Vagina (tissue), 2 donors: ENCODE measurements at regions not wholly inside any gene's neighbourhood (a gene's known extent, or its start where the extent isn't known, plus 50 kb on each side); places are given as distances from the start of the nearest gene placed in this dataset.
"Not testable (repeated sequence)": the region's sequence is repeated elsewhere in the genome, so short reads cannot be mapped to it uniquely, and the experiment has no call there.

ENCODE experiments used
- DNase-seq, 2 donors: peaks; one replicate each; pipeline ENCODE4 v3.0.0-alpha.2; 2017; ENCODE audit errors: extremely low spot score in 2 of 2
- H3K27ac ChIP-seq: fragments of 200-600 bp; sonication (generic); one replicate; pipeline ENCODE4 v1.5.1; 2019
- H3K27me3 ChIP-seq: fragments of 200-600 bp; sonication (generic); one replicate; pipeline ENCODE4 v1.5.1; 2019
- H3K36me3 ChIP-seq, 2 donors: fragments of 200-600 bp; sonication (generic); one replicate each; pipeline ENCODE4 v1.5.1; 2017 to 2019
- H3K4me1 ChIP-seq: fragments of 200-600 bp; sonication (generic); one replicate; pipeline ENCODE4 v1.5.1; 2019
- H3K4me3 ChIP-seq, 2 donors: fragments of 200-600 bp; sonication (generic); 1 replicate in 1 of 2; 2 replicates in 1 of 2; pipeline ENCODE4 v1.5.1; 2016 to 2019
- H3K9me3 ChIP-seq: fragments of 200-600 bp; sonication (generic); one replicate; pipeline ENCODE4 v1.5.1; 2019
- POLR2A ChIP-seq, 2 donors: fragments of 450-650 bp; IDR thresholded peaks; one replicate each; pipeline ENCODE4 v1.6.1; 2017; ENCODE audit warnings: antibody characterized with exemption in 2 of 2, mild to moderate bottlenecking in 2 of 2, moderate library complexity in 2 of 2
- POLR2AphosphoS5 ChIP-seq, 2 donors: sonication (generic); formaldehyde crosslinking; IDR thresholded peaks; one replicate each; pipeline ENCODE4 v1.9.0; 2017; ENCODE audit warnings: antibody characterized with exemption in 2 of 2, mild to moderate bottlenecking in 2 of 2, low read depth in 1 of 2; ENCODE audit not compliant: insufficient read depth in 1 of 2
- intact Hi-C: fragments of 100-400 bp; cut with DNase I; formaldehyde crosslinking; loops from one replicate; pipeline ENCODE4 v1.15.1; 2023
- TF ChIP-seq, protein P1 (sequence below), 3 experiments: fragments of 450-650 bp in 2 of 3; fragments of 200-600 bp in 1 of 3; sonication (generic) in 1 of 3; IDR thresholded peaks; one replicate each; pipeline ENCODE4 v1.5.1; 2017 to 2019; ENCODE audit warnings: antibody characterized with exemption in 3 of 3, mild to moderate bottlenecking in 2 of 3, moderate library complexity in 2 of 3

DNA sequence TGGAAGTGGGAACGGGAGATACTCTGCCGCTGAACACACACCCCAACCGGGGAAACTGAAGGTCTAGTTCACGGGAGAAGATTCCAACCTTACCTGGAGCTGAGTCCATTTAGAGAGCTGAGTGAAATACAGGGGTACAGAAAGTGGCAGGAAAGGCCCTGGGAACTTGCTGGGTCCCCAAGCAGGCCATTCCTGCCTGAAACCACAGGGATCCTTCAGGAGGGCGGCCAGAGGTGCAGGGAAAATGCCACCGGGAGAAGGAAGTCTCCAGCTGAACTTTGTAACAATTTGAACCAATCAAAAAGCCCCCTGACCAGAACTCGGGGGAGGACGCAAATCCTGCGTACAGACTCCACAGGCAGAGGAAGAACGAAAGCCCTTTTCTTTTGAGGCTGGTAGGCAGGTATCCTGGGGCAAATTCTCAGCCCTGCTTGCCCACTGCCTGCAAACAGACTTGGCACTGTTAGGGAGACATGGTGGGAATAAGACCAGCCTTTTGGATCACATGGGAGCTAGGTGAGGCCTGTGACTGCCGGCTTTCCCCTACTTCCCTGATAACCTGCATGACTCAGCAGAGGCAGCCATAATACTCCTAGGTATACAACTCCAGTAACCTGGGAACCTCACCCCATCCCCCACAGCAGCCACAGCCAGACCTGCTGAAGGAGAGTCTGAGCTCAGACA is 170.9 kb downstream of the SEC23A start:
- Histone ChIP-seq H3K4me1 (no peaks in the 10 kb centered on the region), H3K27me3 (no peaks in the 10 kb centered on the region), H3K27ac (no peak overlapping the region), H3K4me3 (no peak overlapping the region), H3K36me3 (no peaks in the 10 kb centered on the region), H3K9me3 (no peaks in the 10 kb centered on the region)
- DNase-seq = no peak
- intact Hi-C loops = no loop called here
- TF ChIP-seq POLR2AphosphoS5 (IDR thresholded peaks at IDR 0.05; ENCODE audit: insufficient read depth in 1 of 2, low read depth in 1 of 2) = no peak
- no peak for TF ChIP-seq POLR2A (IDR thresholded peaks at IDR 0.05)
- TF ChIP-seq, protein P1, sequence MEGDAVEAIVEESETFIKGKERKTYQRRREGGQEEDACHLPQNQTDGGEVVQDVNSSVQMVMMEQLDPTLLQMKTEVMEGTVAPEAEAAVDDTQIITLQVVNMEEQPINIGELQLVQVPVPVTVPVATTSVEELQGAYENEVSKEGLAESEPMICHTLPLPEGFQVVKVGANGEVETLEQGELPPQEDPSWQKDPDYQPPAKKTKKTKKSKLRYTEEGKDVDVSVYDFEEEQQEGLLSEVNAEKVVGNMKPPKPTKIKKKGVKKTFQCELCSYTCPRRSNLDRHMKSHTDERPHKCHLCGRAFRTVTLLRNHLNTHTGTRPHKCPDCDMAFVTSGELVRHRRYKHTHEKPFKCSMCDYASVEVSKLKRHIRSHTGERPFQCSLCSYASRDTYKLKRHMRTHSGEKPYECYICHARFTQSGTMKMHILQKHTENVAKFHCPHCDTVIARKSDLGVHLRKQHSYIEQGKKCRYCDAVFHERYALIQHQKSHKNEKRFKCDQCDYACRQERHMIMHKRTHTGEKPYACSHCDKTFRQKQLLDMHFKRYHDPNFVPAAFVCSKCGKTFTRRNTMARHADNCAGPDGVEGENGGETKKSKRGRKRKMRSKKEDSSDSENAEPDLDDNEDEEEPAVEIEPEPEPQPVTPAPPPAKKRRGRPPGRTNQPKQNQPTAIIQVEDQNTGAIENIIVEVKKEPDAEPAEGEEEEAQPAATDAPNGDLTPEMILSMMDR (IDR thresholded peaks at IDR 0.05) = no peak

DNA sequence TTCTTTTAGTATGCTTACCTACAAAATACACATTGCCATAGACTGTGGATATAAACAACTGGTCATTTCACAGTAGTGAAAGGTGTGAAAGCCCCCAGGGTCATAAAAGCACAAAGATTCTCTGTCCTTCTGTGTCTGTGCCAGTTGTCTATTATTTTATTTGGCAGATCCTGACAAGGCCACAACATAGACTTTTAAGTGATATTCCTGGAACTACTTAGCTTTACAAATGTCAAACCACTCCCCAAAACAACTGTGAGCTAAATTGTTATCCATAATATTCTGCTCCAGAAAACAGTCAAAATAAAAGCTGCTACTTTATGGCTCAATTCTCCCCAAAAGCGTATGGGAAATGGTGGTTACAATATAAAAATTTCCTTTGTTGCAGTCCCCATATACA is 172.1 kb downstream of the SEC23A start:
- Histone ChIP-seq H3K9me3 (no peaks in the 10 kb centered on the region), H3K36me3 (no peaks in the 10 kb centered on the region), H3K27ac (no peak overlapping the region), H3K27me3 (no peaks in the 10 kb centered on the region), H3K4me1 (no peaks in the 10 kb centered on the region), H3K4me3 (no peak overlapping the region)
- TF ChIP-seq POLR2AphosphoS5 (IDR thresholded peaks at IDR 0.05; ENCODE audit: insufficient read depth in 1 of 2, low read depth in 1 of 2) = no peak
- TF ChIP-seq POLR2A (IDR thresholded peaks at IDR 0.05) = no peak
- TF ChIP-seq, protein P1 (IDR thresholded peaks at IDR 0.05) = no peak
- DNase-seq = no peak
- intact Hi-C loops = no loop called here

DNA sequence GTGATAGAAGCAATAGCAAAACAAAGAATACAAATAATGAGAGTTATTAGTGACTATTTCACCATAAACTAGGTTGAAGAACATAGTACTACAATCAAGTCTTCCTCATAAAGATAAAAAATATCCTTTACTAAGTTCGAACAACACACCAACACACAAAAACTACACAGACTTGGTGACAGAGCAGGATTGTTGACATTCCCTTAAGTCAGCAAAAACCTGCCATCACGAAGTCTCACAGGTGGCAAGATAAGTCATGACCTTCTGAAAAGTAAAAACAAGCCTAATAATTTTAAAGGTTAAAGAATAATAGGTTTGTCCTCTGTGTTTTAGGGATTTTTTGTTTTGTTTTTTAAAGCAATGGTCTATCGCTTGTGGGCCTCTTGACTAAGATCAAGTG is 173.0 kb downstream of the SEC23A start:
- DNase-seq = no peak
- intact Hi-C loops = no loop called here
- Histone ChIP-seq H3K4me3 (no peak overlapping the region), H3K9me3 (no peaks in the 10 kb centered on the region), H3K27ac (no peak overlapping the region), H3K27me3 (no peaks in the 10 kb centered on the region), H3K4me1 (no peaks in the 10 kb centered on the region), H3K36me3 (no peaks in the 10 kb centered on the region)
- TF ChIP-seq POLR2A (IDR thresholded peaks at IDR 0.05) (no peak), POLR2AphosphoS5 (IDR thresholded peaks at IDR 0.05; ENCODE audit: insufficient read depth in 1 of 2, low read depth in 1 of 2) (no peak)
- TF ChIP-seq, protein P1 (IDR thresholded peaks at IDR 0.05) = no peak

DNA sequence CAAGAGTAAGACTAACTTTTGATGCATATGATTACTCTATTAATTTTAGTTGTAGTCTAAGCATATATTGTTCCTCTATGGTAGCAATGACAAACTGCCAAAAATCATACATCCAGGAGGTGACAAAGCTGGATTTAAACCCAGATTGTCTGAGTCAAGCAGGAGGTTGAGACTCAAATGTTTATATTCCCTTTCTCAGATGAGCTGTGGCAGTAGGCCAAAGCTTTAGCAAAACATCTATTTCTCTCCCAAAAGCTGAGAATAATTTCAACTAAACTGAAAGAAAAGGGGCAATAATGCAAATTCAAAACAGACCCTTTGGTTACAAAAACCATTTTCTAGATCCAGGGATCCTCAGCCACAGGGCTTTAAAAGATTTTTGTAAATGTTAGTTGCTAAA is 173.6 kb downstream of the SEC23A start:
- Histone ChIP-seq H3K27ac (no peak overlapping the region), H3K27me3 (no peaks in the 10 kb centered on the region), H3K9me3 (no peaks in the 10 kb centered on the region), H3K4me3 (no peak overlapping the region), H3K4me1 (no peaks in the 10 kb centered on the region), H3K36me3 (no peaks in the 10 kb centered on the region)
- no peak for TF ChIP-seq POLR2AphosphoS5 (IDR thresholded peaks at IDR 0.05; ENCODE audit: insufficient read depth in 1 of 2, low read depth in 1 of 2)
- TF ChIP-seq, protein P1 (IDR thresholded peaks at IDR 0.05) = no peak
- no peak for TF ChIP-seq POLR2A (IDR thresholded peaks at IDR 0.05)
- intact Hi-C loops = no loop called here
- DNase-seq = no peak

DNA sequence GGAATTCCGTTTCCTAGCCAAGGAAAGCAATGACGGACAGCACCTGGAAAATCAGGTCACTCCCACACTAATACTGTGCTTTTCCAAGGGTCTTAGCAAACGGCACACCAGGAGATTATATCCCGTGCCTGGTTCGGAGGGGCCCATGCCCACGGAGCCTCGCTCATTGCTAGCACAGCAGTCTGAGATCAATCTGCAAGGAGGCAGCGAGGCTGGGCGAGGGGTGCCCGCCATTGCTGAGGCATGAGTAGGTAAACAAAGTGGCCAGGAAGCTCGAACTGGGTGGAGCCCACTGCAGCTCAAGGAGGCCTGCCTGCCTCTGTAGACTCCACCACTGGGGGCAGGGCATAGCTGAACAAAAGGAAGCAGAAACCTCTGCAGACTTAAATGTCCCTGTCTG is 181.1 kb downstream of the SEC23A start:
- intact Hi-C loops, H3K4me3 ChIP-seq, H3K27ac ChIP-seq, H3K27me3 ChIP-seq, H3K9me3 ChIP-seq, DNase-seq, H3K36me3 ChIP-seq, H3K4me1 ChIP-seq: not testable (repeated sequence)
